HG02973 (cell line): ENCODE measurements at regions not wholly inside any gene's neighbourhood (a gene's known extent, or its start where the extent isn't known, plus 50 kb on each side); places are given as distances from the start of the nearest gene placed in this dataset.
A peak's percentile ranks its signal among the peaks of the same experiment; 100 is the strongest.
"Not testable (repeated sequence)": the region's sequence is repeated elsewhere in the genome, so short reads cannot be mapped to it uniquely, and the experiment has no call there.

Experiments used
- ATAC-seq: cut with Tn5 transposase; IDR thresholded peaks from one replicate; pipeline ENCODE4 v1.9.1; 2021; ENCODE audit warnings: moderate library complexity; ENCODE audit not compliant: unreplicated experiment

DNA sequence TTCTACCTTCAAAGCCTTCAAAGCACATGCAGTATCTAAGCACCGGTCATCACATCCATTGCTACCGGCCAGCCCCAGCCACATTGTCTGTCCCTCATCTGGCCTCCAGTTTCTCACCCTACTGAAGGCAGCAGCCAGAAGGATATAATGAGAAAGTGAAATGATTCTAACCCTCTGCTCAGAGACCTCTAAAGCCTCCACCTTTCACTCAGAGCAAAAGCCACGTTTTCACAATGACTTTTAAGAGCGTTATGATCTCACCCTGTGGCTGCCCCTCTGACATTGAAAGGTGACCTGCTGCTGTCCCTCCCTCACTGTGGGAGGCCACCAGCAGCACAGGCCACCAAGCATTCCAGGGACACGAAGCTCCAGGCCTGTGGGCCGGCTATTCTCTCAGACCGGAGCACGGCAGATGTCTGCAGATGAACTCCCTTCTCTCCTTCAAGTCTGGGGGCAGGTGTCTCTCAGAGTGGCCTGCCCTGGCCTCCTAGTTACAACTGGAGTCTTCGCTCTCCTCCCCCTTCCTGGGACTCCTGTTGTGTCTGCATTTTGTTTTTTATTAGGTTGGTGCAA is 94.9 kb upstream of the EEPD1 start:
- peak; percentile 57 for ATAC-seq

- not testable (repeated sequence) for ATAC-seq
Observed at GRCh38 chr7:36060388-36060787, 92.7 kb upstream of the EEPD1 start.

GRCh38 chr7:36062154-36062815 is 90.8 kb upstream of the EEPD1 start:
- no peak for ATAC-seq

- no peak for ATAC-seq
Observed at GRCh38 chr7:36064676-36065075, 88.4 kb upstream of the EEPD1 start.

DNA sequence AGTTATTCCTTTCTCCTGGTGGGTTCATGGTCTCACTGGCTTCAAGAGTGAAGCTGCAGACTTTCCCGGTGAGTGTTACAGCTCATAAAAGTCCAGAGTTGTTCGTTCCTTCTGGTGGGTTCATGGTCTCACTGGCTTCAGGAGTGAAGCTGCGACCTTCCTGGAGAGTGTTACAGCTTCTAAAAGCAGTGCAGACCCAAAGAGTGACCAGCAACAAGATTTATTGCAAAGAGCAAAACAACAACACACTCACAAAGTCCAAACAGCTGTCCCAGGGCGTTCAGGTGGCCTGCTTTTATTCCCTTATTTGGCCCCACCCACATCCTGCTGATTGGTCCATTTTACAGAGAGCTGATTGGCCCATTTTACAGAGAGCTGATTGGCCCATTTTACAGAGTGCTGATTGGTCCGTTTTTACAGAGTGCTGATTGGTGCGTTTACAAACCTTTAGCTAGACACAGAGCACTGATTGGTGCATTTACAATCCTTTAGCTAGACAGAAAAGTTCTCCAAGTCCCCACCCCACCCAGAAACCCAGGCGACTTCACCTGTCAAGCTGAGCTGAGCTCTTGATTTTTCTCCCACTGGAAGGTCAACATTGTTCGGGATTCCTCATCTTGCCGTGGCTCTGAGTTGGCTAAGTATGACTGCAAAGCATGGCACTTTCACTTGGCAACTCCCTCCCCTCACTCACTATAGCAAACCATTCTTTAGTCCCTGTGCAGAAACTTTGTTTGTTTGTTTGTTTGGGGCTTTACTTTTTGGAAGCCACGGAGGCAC is 87.3 kb upstream of the EEPD1 start:
- not testable (repeated sequence) for ATAC-seq

GRCh38 chr7:36066343-36066664 is 86.8 kb upstream of the EEPD1 start:
- ATAC-seq: no peak

GRCh38 chr7:36070230-36070629 is 82.8 kb upstream of the EEPD1 start:
- no peak for ATAC-seq

DNA sequence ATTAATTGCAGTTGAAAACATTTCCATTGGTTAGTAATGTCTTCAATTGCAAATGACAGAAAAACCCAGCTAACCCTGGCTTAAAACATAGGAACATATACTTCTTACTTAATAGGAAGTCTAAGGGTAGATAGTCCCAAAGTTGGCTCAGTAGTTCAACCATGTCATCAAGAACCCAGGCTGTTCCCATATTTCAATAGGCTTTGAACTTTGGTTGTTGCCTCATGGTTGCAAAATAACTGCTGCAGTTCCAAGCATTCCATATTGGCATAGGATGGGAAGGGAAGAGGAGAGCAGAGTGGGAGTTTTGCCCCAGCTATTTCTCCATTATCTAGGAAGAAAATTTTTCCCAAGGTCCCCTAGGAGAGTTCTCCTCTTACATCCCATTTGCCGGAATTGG is 81.4 kb upstream of the EEPD1 start:
- no peak for ATAC-seq

GRCh38 chr7:36072620-36073019 is 80.4 kb upstream of the EEPD1 start:
- ATAC-seq: no peak

DNA sequence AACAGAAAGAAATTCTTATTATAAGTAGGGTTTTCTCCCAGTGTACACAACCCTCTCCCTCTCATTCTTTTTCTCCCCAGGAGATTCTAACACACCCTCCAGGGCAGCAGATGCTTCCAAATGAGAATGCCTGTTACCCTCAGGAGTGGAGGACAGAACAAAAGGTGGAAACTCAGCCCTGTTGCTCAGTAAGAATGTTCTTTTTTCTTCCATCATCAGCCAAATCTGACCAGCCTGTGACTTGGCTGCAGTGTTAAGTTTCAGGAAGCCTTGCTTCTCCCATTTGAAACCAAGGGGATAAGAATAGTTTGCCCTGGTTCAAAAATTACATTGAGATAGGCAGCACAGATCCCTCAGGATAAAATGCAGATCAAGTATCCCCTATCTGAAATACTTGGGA is 77.5 kb upstream of the EEPD1 start:
- ATAC-seq: no peak

DNA sequence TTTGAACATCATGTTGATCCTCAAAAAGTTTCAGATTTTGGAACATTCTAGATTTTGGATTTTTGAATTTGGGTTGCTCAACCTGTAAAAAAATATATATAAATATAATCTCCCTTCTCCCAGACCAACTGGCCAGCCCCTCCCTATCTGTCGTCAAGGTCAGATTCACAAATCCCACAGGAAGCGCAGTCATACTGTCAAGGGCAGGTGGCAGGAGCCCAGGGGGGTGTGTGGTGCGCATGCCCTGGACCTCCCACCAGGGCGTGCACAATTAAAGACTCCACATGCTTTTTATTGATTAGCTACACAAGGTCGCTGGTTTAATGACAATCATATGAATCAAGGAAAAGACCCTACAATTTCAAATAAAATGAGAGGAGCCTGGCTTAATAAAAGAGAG is 77.0 kb upstream of the EEPD1 start:
- no peak for ATAC-seq

DNA sequence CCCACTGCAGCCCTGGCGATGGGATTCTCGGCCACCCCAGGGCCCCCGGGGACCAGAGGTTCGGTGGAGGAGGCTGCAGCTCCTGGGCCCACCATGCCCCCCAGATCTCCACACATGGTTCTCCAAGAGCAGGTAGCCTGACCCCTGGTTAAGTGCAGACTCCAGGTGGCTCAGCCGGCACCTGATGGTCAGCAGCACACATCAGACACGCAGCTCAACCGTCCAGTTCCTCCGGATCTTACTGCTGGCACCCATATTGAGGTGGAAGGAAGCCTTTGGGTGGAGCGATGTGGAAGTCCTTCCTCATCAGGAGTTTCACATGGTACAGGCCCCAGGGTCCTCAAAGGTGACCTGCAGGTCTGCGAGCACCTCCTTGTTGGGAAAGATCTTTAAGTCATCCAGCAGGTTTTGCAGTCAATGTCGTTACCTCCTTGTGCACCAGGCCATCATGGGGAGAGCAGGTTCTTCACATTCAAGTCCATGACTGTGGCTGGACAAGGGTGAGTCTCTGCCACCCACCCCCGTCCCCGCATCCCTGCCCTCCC is 74.2 kb upstream of the EEPD1 start:
- ATAC-seq: no peak

DNA sequence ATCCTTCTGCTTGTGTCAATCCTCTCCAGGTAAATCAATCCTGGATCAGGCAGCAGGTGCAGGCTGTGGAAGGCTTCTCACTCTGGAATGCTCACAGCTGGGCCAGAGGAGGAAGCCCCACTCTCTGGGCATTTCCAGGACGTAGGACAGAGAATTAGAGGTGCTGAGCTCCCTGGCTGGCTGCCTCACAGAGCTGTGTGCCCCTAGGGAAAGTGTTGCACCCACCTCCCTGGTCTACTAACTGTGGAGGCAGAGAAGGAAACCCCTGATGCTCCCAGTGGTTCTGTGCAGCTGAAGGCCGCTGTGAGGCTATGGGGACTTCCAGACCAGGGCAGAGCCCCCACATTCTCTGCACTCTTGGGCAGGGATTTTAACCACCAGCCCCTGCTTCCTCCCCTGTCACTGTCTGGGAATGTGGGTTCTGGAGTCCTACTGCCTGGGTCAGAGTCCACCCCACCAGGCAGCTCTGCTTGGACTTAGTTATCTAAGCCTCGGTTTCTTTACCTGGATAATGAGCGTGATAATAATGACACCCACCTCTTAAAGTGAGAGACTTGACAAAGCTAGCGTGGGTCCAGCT is 73.5 kb upstream of the EEPD1 start:
- ATAC-seq: no peak

DNA sequence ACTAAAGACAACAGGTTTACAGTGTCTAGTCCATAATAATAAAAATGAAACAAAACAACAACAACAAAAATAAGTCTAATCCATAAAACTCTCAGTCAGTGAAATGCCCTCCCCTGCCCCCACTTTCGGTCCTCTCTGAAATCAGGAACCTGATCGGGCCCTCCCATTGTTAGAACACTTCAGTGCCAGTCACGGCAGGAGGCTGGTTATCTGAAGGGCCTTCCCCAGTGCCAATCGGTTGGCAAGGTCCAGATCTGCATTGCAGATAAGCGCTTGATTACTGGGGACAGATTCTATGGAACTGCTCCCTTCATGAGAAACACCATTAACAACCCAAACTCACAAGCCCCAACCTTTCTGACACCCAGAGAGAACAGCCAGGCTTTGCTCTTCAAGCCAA is 72.2 kb upstream of the EEPD1 start:
- ATAC-seq: no peak

- no peak for ATAC-seq
Observed at GRCh38 chr7:36082216-36082615, 70.8 kb upstream of the EEPD1 start.

GRCh38 chr7:36082910-36083309 is 70.1 kb upstream of the EEPD1 start:
- no peak for ATAC-seq

- no peak for ATAC-seq
Observed at GRCh38 chr7:36083626-36084380, 69.3 kb upstream of the EEPD1 start.

DNA sequence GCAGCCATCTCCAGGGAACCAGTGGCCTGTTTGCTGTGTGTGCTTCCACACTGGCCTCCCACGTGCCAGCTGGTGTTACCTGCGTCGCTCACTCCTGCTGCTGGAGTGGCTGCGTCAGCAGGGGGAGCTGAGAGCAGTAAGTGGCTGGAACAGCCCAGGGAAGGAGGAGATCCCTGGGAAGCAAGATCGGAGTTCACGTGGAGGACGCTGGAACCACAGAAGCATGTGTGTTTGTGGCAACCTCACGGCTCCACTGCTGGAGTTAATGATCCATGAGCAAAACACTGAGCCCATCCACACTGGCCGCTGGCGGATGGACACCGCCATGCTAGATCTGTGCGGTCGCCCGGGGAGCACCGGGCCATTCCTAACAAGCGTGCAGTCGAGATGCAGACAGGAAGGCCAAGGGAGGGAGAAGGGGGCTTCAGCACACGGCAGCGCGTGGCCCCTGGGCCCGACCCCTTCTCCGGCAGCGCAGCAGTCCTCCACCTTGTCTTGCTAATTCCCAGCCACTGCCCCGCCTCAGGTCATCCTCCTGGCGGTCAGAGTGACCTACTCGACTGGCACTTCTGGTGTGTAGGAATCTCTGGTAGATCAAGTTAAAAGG is 68.5 kb upstream of the EEPD1 start:
- ATAC-seq: no peak

- no peak for ATAC-seq
Observed at GRCh38 chr7:36085096-36085495, 68.0 kb upstream of the EEPD1 start.

- ATAC-seq: no peak
Observed at GRCh38 chr7:36086571-36086970, 66.5 kb upstream of the EEPD1 start.

DNA sequence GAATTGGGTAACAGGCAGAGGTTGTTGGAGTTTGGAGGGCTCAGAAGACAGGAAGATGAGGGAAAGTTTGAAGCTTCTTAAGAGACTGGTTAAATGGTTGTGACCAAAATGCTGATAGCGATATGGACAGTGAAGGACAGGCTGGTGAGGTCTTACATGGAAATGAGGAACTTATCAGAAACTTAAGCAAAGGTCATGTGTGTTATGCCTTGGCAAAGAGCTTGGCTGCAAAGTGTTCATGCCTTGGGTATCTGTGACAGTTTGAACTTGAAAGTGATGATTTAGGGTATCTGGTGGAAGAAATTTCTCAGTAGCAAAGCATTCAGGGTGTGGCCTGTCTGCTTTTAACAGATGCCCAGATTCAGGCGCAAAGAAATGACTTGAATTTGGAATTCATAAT is 64.5 kb upstream of the EEPD1 start:
- ATAC-seq: no peak
